C4-2B (cell line): ENCODE measurements at regions not wholly inside any gene's neighbourhood (a gene's known extent, or its start where the extent isn't known, plus 50 kb on each side); places are given as distances from the start of the nearest gene placed in this dataset.

Source experiments
- CTCF ChIP-seq: fragments of 450-650 bp; conservative IDR thresholded peaks from 2 replicates; pipeline ENCODE4 v1.5.1; 2017; ENCODE audit warnings: mild to moderate bottlenecking
- ZFX ChIP-seq: fragments of 450-650 bp; IDR thresholded peaks from 2 replicates; pipeline ENCODE4 v1.6.1; 2017

- TF ChIP-seq CTCF (no peak), ZFX (no peak)
These were observed 567.0 kb downstream of the METTL15 start for GRCh38 chr11:28675183-28675582.
